ENCODE measurements at regions not wholly inside any gene's neighbourhood (a gene's known extent, or its start where the extent isn't known, plus 50 kb on each side); places are given as distances from the start of the nearest gene placed in this dataset.

DNA sequence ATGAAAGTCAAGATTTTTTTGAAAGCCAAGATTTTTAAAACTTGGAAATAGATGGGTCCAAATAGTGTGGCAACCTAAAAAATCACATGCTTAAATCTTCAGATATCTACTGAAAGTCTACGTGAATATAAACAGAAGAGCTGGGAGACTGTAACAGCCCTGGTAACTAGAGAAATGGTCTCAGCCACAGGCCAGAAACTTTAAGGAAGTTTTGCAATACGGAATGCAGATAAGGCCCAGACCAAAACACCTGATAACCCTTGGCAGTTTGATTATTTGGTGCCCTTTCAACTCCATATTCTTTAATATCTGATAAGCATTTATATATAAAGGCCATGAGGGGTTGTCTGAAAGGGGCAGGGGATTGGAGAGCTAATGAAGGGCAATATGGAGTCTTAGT is 537.3 kb upstream of the TGFBR2 start:
- H3K27ac ChIP-seq (ENCODE audit: low read depth, low read length): no peak overlapping the region
- WGBS, 3 donors: 50 to 62% (median 60%) methylated on average over 2 of the region's 2 CpGs

DNA sequence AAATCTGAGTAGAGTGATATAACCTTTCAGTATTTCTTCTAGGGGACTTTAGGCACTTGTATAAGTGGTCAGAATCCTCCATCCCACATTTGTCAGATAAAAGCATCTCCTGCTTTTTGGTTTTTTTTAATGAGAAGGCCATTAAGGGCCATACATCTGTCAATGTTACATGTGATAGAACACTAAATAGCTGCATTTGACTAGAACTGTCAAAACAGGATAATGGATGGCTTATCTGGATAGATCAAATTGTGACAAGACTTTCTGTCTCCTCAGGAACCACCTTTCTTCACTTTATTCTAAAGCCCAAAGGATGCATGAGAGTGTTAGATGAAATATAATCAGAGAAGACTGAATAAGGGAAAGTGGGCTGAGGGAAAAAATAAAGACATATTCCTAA is 533.4 kb upstream of the TGFBR2 start:
- no peak overlapping the region for H3K27ac ChIP-seq (ENCODE audit: low read depth, low read length)

DNA sequence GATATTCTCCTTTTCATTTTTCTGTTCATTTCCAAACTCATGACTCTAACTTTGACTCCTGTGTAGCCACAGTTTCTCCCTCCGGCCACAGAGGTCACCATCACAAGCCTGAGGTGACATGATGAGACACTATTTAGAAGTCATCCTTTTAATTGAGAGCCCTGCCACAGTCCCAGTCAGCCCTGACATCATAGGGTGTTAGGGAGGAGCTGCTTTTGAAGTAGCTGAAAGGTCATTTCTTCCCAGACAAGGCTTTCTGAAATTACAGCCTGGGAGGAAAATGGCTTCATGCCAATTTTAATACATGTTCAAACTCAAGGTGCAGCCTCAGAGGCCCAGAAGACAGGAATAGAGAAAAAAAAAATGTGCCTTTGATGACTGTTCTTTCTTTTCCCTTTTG is 532.8 kb upstream of the TGFBR2 start:
- no peak overlapping the region for H3K27ac ChIP-seq (ENCODE audit: low read depth, low read length)

DNA sequence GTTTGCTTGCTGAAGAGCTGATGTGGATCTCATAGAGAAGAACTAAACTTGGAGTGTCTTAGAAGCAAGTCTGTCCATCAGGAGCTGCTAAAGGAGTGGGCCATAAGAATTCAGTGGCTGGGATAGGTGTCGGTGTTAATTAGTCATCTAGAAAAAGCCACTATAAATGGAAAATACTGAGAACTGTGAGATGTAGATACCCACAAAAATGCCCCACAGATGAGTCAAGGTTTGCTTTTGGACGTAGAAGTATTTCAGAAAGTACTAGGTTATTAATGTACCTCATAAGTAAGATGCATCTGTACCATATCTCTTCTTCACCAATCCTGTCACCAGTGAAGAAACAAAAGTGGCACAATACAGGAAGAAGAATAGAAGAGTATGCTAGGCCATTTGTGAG is 530.9 kb upstream of the TGFBR2 start:
- H3K27ac ChIP-seq (ENCODE audit: low read depth, low read length): no peak overlapping the region
- WGBS, 3 donors: 87 to 94% (median 92%) methylated on average over 2 of the region's 2 CpGs

More for the DNA sequence above, 532.8 kb upstream of the TGFBR2 start:
- WGBS, 3 donors: 60 to 72% (median 63%) methylated on average over 1 of the region's 1 CpG

DNA sequence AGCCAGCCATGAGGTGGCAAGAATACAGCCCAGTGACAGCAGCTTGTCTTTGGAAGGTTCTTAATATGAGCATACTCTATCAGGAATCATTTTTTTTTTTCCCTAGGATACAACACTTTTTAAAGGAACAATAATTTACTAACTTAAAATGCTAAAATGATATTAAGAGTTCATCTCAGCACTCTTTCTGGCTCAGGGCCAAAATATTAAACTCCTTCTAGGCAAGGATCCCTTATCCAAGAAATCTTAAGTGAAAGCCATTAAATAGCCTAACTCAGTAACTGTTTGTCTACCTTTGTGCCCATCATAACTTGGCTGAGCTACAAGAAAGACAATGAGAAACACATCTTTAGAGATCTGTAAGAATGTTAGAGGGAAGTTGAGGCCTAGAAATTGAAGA is 529.5 kb upstream of the TGFBR2 start:
- H3K27ac ChIP-seq (ENCODE audit: low read depth, low read length): no peak overlapping the region

DNA sequence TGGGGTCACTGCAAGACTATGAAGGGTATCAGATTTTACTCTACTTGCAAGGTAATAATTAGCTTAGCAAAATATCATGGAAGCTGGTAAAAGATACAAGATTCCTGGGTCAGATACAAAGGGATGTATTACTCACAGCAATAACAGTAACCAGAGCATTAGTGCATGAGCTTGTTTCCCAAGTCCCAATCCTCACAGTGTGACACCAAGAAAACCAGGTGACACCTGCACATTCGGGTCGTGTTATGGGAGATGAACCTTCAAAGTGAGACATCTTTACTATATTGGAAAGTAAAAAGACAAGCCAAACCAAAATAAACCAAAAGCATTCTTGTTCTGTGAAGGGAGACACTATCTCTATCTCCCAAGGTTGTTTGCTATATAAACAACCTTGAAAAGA is 528.7 kb upstream of the TGFBR2 start:
- 68 to 98% (median 92%) methylated on average over 2 of the region's 2 CpGs for WGBS, 3 donors

DNA sequence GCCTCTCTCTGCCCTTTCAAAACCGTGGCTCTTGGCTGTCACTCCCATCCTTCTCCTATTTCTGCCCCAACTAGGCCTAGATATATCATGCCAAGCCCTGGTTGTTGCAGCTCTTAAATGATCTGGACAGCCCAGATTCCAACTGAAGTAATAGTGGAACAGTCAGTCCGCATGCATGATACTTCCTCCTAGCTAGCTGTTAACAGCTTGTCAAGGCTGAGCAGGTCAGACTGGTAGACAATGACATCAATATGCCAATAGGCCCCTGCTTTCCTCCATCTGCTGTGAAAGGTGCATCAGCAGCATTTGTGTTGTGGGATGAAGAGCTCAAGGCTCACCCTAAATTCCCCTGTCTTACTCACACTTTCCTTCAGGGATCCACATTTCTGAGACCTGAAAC is 527.7 kb upstream of the TGFBR2 start:
- WGBS, 3 donors: 68 to 80% (median 68%) methylated on average over 2 of the region's 2 CpGs
- H3K27ac ChIP-seq (ENCODE audit: low read depth, low read length): no peak overlapping the region

More for the DNA sequence above, 528.7 kb upstream of the TGFBR2 start:
- H3K27ac ChIP-seq (ENCODE audit: low read depth, low read length): no peak overlapping the region

DNA sequence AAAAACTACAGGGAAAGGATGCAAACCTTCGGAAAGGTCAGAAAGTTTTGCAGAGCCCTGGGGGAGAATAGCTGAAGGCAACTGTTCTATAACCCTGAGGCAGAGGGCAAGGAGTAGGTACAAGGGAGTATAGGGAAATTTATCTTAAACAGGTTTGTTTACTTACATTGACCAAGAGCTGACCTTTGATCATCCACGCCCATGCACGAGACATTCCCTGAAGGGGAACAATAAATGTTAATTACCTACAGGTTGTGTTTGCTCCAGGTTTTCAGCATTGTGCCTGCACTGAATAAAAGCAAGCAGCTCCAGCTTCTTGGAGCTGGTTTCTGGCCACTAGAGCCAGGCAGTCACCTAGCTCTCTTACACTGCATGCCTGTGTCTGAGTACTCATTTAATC is 524.5 kb upstream of the TGFBR2 start:
- 51 to 91% (median 79%) methylated on average over 3 of the region's 3 CpGs for WGBS, 3 donors
- H3K27ac ChIP-seq (ENCODE audit: low read depth, low read length): no peak overlapping the region

DNA sequence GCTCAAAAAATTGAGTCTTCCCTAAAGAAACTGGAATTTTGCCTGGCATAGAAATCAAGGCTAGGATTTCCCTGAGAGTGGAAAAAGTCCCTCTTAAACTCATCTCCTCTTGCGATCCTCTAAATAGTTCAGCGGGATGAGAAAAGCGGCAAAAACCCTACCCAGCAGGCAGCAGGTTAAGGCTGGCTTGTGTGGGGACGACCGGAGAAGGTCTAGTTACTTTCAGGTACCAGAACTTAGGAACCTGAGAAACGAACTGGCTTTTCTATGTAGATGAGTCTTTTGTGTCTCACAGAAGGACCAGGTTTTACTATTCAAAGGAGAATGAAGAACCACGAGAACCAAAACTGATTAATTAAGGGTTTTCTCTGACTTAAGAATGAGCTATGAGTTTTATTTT is 523.7 kb upstream of the TGFBR2 start:
- 78 to 90% (median 87%) methylated on average over 7 of the region's 7 CpGs for WGBS, 3 donors
- no peak overlapping the region for H3K27ac ChIP-seq (ENCODE audit: low read depth, low read length)

DNA sequence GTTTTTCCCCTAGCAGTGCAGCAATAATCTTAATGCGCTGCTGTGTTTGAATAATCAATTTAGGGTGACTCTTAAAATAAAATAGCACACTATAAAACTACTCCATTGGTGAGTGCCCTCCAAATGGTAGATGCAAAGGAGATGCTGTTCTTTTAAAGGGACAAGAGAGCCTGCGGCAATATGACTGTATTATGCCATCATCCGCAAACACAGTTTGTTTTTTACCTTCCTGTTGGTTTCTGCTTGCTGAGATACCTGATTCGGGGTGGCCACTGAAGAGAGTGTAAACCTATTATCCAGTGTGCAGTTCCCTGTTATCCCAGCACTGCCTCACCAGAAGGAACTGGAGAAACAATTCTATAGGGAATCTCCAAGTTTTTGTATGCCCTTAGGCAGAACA is 523.1 kb upstream of the TGFBR2 start:
- WGBS, 3 donors: 88 to 92% (median 92%) methylated on average over 4 of the region's 4 CpGs

DNA sequence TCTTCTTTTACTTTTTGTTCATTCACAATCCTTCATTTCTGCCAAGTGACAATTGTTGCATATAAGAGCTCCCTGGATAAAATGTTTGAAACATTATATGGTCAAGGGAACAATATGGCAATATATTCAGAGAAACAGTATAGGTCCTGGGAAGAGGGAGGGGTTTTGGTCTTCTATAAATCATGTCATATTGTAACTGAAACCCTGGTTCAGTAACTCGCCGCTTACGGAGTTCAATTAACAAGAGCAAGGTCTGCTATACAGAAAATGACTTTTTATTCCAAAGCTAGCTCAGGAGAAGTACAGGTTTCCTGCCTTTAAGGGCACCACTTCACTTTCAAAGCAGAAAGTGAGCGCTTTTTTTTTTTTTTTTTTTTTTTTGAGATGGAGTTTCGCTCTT is 522.1 kb upstream of the TGFBR2 start:
- no peak overlapping the region for H3K27ac ChIP-seq (ENCODE audit: low read depth, low read length)
- WGBS, 3 donors: 84 to 92% (median 84%) methylated on average over 3 to 5 of the region's 5 CpGs

More for the DNA sequence above, 523.1 kb upstream of the TGFBR2 start:
- H3K27ac ChIP-seq (ENCODE audit: low read depth, low read length): no peak overlapping the region

DNA sequence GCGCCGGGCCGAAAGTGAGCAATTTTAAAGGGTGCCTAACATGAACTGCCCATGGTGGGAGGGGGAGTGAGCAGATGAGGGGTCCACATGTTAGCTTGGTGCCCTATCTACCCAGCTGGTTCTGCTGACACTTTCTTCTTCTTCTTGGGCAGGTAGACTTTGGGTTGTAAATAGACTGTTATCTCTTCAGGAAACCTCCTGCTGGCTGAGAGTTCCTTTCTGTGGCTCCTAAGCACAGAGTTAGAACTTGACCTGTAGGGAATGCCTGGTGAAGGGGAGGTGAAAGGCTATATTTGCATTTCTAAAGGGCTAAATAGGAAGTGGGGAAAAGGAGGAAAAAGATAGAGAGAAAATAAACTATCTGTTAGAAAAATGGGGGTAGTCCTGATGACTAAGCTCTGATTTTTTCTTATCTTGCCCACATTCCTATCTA is 521.4 kb upstream of the TGFBR2 start:
- no peak overlapping the region for H3K27ac ChIP-seq (ENCODE audit: low read depth, low read length)
- WGBS, 3 donors: 64 to 97% (median 94%) methylated on average over 3 of the region's 3 CpGs

DNA sequence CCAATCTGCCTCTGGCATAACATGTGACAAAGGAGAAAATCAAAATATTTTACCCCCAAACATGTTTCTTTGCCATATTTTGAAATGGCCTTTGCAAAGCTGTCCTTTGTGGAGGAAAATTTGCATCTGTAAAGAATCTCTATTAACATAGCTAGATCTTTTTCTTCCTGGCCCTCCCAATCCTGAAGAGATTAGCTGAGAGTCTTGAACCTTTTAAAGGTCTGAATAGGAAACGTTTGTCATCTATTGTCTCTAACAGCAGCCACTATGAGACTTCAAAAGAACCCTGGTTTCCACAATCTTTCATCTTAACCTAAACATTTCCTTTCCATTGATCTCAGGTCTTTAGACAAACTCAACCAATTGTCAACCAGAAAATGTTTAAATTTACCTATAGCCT is 520.9 kb upstream of the TGFBR2 start:
- WGBS, 3 donors: 19 to 74% (median 50%) methylated on average over 1 of the region's 1 CpG

DNA sequence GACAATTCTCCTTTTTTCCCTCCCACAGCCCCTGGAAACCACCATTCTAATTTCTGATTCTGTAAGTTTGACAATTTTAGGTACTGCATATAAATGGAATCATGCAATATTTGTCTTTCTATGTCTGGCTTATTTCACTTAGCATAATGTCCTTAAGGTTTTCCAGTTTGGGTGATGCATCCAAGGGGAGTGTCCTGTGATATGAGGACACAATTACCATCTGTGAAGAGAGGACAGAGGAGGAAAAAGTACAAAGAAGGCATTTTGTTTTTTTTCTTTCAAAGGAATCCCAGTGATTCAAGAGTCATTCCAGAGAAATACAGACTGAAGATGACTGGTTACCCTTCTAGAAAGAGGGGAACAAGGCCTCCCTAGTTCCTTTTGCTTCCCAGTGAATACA is 514.7 kb upstream of the TGFBR2 start:
- H3K27ac ChIP-seq (ENCODE audit: low read depth, low read length): no peak overlapping the region

More for the DNA sequence above, 520.9 kb upstream of the TGFBR2 start:
- H3K27ac ChIP-seq (ENCODE audit: low read depth, low read length): no peak overlapping the region

DNA sequence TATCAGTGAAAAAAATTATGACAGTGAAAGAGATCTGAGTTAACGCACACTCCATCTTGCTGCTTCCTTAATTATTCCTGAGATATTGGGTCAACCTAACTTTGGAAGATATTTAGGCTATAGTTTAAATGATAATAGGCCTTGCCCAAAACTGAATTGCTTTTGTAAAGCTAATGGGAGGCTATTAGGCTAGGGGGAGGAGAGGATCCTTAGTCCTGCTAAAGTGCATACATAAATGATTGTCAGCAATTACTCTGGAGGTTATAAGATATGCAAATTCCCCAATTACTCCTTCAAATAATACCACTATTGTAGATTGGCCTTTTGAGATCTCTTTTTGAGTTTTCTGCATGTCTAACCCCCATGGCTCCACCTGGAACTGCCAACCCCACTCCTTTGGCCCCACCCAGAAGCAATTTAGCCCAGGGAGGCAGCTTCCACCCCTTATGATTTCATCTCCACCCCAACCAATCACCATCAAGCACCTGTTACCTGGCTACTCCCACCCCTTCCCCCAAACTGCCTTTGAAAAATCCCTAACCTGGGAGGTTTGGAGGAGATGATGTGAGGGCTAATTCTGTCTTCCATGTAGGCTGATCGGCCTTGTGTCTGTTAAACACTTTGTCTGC is 509.3 kb upstream of the TGFBR2 start:
- H3K27ac ChIP-seq (ENCODE audit: low read depth, low read length): no peak overlapping the region
- 84 to 98% (median 96%) methylated on average over 2 of the region's 2 CpGs for WGBS, 3 donors

DNA sequence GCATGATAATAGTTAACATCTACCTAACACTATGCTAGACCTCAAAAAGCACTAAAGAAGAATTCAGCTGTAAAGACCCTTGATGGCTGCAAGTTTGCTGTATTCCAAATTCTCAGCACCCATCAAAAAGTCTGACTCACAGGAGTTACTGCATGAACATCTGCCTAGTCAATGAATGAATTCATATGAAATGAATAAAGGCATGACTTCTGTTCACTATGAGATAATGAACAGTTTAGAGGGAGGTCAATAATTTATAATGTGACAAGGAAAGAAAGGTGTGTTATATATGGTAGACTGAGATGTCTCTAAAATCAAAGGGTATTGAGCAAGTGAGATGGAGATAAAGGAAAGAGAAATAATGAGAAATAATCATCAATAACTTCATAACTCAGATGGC is 508.2 kb upstream of the TGFBR2 start:
- no peak overlapping the region for H3K27ac ChIP-seq (ENCODE audit: low read depth, low read length)

DNA sequence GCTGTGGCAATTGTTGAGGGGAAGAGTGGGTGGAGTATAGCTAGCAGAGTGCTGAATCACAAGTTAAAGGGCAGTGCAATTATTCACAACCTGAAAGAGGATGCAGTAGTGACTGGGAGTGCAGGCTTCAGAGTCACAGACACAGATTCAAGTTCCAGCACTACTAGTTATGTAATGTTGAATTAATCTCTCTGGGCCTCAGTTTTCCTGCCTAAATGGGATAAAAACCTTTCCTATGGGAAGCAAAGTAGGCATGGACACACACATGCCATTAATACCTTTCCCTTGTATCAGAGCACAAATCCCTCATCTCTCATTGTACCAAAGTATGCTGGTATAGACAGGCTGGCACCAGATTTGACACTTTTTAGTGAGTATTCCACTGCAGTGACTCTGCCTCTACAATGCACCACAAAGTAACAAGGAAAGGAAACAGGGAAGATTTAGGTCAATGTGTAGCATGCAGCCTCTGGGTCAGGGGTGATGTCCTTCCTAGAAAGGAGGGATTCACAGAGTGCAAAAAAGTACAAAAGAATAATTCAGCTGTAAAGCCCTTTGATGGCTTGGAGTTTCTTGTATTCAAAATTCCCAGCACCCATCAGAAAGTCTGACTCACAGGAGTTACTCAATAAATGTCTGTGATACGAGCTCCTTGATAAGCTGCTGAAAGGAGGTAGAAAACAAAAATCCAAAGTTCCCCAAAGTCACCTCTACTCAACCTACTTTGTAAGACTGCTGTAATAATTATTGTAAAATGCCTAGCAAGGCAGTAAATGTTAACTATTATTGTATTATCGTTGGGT is 507.5 kb upstream of the TGFBR2 start:
- no peak overlapping the region for H3K27ac ChIP-seq (ENCODE audit: low read depth, low read length)
- 61 to 63% (median 63%) methylated on average over 2 of the region's 2 CpGs for WGBS, 3 donors

DNA sequence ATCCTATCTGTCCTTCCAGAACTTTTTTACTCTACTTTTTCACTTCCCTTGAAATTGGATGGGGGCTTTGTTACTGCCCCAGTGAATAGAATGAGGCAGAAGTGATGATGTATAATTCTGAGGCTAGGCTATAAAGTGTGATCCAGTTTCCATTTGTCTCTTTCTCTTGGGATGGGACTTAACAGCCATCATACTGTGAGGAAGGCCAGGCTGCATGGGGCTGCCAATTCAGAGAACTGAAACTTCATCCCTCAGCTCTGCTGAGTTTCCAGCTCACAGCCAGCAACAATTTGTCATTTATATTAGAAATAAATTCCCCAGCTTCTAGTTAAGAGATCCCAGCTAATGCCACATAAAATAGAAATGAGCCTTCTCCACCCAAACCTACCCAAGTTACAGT is 504.0 kb upstream of the TGFBR2 start:
- no peak overlapping the region for H3K27ac ChIP-seq (ENCODE audit: low read depth, low read length)

DNA sequence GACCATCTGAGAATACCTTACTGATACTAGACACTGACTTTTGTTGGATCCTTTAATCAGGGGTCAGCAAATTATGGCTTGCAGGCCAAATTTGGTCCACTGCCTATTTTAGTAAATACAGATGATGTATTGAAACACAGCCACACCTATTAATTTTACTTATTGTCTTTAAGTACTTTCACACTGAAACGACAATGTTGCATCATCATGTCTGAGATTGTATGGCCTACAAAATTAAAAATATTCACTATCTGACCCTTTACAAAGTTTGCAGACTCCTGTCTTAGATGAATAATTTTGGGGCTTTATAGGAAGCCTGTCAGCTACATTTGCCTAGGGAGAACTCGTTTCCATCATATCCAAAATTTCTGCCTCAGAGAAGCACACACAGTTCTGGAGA is 503.2 kb upstream of the TGFBR2 start:
- no peak overlapping the region for H3K27ac ChIP-seq (ENCODE audit: low read depth, low read length)
- WGBS, 3 donors: 52 to 82% (median 71%) methylated on average over 2 of the region's 2 CpGs

DNA sequence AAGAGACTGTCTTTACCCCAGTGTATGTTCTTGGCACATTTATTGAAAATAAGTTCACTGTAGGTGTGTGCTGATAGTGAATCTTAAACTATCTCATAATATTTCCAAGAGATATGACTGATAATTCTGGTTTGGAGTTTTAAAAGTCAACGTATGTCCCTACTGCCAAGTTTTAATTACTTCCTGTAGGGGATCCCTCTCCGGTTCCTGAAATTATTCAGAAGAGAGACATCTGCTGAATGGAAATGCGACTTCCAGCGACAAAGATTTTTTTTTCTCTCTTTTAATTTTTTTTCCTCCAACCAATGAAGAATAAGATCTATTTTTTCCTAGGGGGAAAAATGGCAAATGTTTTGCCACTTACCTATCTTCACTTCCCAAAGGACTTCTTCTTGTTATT is 498.9 kb upstream of the TGFBR2 start:
- 42 to 72% (median 57%) methylated on average over 4 of the region's 4 CpGs for WGBS, 3 donors
- H3K27ac ChIP-seq (ENCODE audit: low read depth, low read length): no peak overlapping the region

Measured in adipose tissue (tissue), 3 donors.